Vagina (tissue), 2 donors: ENCODE measurements at regions not wholly inside any gene's neighbourhood (a gene's known extent, or its start where the extent isn't known, plus 50 kb on each side); places are given as distances from the start of the nearest gene placed in this dataset.

ENCODE experiments used
- DNase-seq, 2 donors: peaks; one replicate each; pipeline ENCODE4 v3.0.0-alpha.2; 2017; ENCODE audit errors: extremely low spot score in 2 of 2
- H3K27ac ChIP-seq: fragments of 200-600 bp; sonication (generic); one replicate; pipeline ENCODE4 v1.5.1; 2019
- H3K27me3 ChIP-seq: fragments of 200-600 bp; sonication (generic); one replicate; pipeline ENCODE4 v1.5.1; 2019
- H3K36me3 ChIP-seq, 2 donors: fragments of 200-600 bp; sonication (generic); one replicate each; pipeline ENCODE4 v1.5.1; 2017 to 2019
- H3K4me1 ChIP-seq: fragments of 200-600 bp; sonication (generic); one replicate; pipeline ENCODE4 v1.5.1; 2019
- H3K4me3 ChIP-seq, 2 donors: fragments of 200-600 bp; sonication (generic); 1 replicate in 1 of 2; 2 replicates in 1 of 2; pipeline ENCODE4 v1.5.1; 2016 to 2019
- H3K9me3 ChIP-seq: fragments of 200-600 bp; sonication (generic); one replicate; pipeline ENCODE4 v1.5.1; 2019
- CTCF ChIP-seq, 3 experiments: fragments of 450-650 bp in 2 of 3; fragments of 200-600 bp in 1 of 3; sonication (generic) in 1 of 3; IDR thresholded peaks; one replicate each; pipeline ENCODE4 v1.5.1; 2017 to 2019; ENCODE audit warnings: antibody characterized with exemption in 3 of 3, mild to moderate bottlenecking in 2 of 3, moderate library complexity in 2 of 3
- POLR2A ChIP-seq, 2 donors: fragments of 450-650 bp; IDR thresholded peaks; one replicate each; pipeline ENCODE4 v1.6.1; 2017; ENCODE audit warnings: antibody characterized with exemption in 2 of 2, mild to moderate bottlenecking in 2 of 2, moderate library complexity in 2 of 2
- POLR2AphosphoS5 ChIP-seq, 2 donors: sonication (generic); formaldehyde crosslinking; IDR thresholded peaks; one replicate each; pipeline ENCODE4 v1.9.0; 2017; ENCODE audit warnings: antibody characterized with exemption in 2 of 2, mild to moderate bottlenecking in 2 of 2, low read depth in 1 of 2; ENCODE audit not compliant: insufficient read depth in 1 of 2
- intact Hi-C: fragments of 100-400 bp; cut with DNase I; formaldehyde crosslinking; loops from one replicate; pipeline ENCODE4 v1.15.1; 2023

- no peak for TF ChIP-seq POLR2A (IDR thresholded peaks at IDR 0.05)
- TF ChIP-seq POLR2AphosphoS5 (IDR thresholded peaks at IDR 0.05; ENCODE audit: insufficient read depth in 1 of 2, low read depth in 1 of 2), result no peak
- TF ChIP-seq CTCF (IDR thresholded peaks at IDR 0.05), result no peak
- Histone ChIP-seq H3K27me3 (no peaks in the 10 kb centered on the region), H3K27ac (no peak overlapping the region), H3K4me3 (no peak overlapping the region), H3K4me1 (no peaks in the 10 kb centered on the region), H3K9me3 (no peaks in the 10 kb centered on the region), H3K36me3 (no peaks in the 10 kb centered on the region)
- intact Hi-C loops, result no loop called here
- DNase-seq, result no peak
These were observed 311.4 kb upstream of the ITGA1 start for GRCh38 chr5:52476346-52476745.

GRCh38 chr5:52481201-52481600, 306.5 kb upstream of the ITGA1 start:
- intact Hi-C loops, result no loop called here
- no peaks in the 10 kb centered on the region for H3K9me3 ChIP-seq
- no peaks in the 10 kb centered on the region for H3K27me3 ChIP-seq
- TF ChIP-seq CTCF (IDR thresholded peaks at IDR 0.05) (no peak), POLR2AphosphoS5 (IDR thresholded peaks at IDR 0.05; ENCODE audit: insufficient read depth in 1 of 2, low read depth in 1 of 2) (no peak), POLR2A (IDR thresholded peaks at IDR 0.05) (no peak)
- no peak overlapping the region for H3K27ac ChIP-seq
- DNase-seq, result no peak
- H3K4me3 ChIP-seq, result no peak overlapping the region
- H3K36me3 ChIP-seq, result no peaks in the 10 kb centered on the region
- H3K4me1 ChIP-seq, result no peaks in the 10 kb centered on the region

- Histone ChIP-seq H3K9me3 (no peaks in the 10 kb centered on the region), H3K27me3 (no peaks in the 10 kb centered on the region), H3K27ac (no peak overlapping the region), H3K4me3 (no peak overlapping the region), H3K4me1 (no peaks in the 10 kb centered on the region), H3K36me3 (no peaks in the 10 kb centered on the region)
- intact Hi-C loops, result no loop called here
- no peak for TF ChIP-seq POLR2A (IDR thresholded peaks at IDR 0.05)
- no peak for TF ChIP-seq CTCF (IDR thresholded peaks at IDR 0.05)
- no peak for TF ChIP-seq POLR2AphosphoS5 (IDR thresholded peaks at IDR 0.05; ENCODE audit: insufficient read depth in 1 of 2, low read depth in 1 of 2)
- DNase-seq, result no peak
These were observed 305.9 kb upstream of the ITGA1 start for GRCh38 chr5:52481851-52482250.

- intact Hi-C loops, result no loop called here
- H3K36me3 ChIP-seq, result no peaks in the 10 kb centered on the region
- H3K27ac ChIP-seq, result no peak overlapping the region
- H3K9me3 ChIP-seq, result no peaks in the 10 kb centered on the region
- no peak overlapping the region for H3K4me3 ChIP-seq
- no peaks in the 10 kb centered on the region for H3K27me3 ChIP-seq
- no peak for DNase-seq
- H3K4me1 ChIP-seq, result no peaks in the 10 kb centered on the region
- no peak for TF ChIP-seq POLR2A (IDR thresholded peaks at IDR 0.05)
- no peak for TF ChIP-seq POLR2AphosphoS5 (IDR thresholded peaks at IDR 0.05; ENCODE audit: insufficient read depth in 1 of 2, low read depth in 1 of 2)
- no peak for TF ChIP-seq CTCF (IDR thresholded peaks at IDR 0.05)
These were observed 296.5 kb upstream of the ITGA1 start for GRCh38 chr5:52491071-52491787.

GRCh38 chr5:52491818-52492217, 295.9 kb upstream of the ITGA1 start:
- Histone ChIP-seq H3K4me1 (no peaks in the 10 kb centered on the region), H3K36me3 (no peaks in the 10 kb centered on the region), H3K27me3 (no peaks in the 10 kb centered on the region), H3K9me3 (no peaks in the 10 kb centered on the region), H3K27ac (no peak overlapping the region), H3K4me3 (no peak overlapping the region)
- no peak for DNase-seq
- intact Hi-C loops, result no loop called here
- no peak for TF ChIP-seq POLR2AphosphoS5 (IDR thresholded peaks at IDR 0.05; ENCODE audit: insufficient read depth in 1 of 2, low read depth in 1 of 2)
- TF ChIP-seq CTCF (IDR thresholded peaks at IDR 0.05), result no peak
- no peak for TF ChIP-seq POLR2A (IDR thresholded peaks at IDR 0.05)
